Fibroblast of lung (primary cell): ENCODE measurements at regions not wholly inside any gene's neighbourhood (a gene's known extent, or its start where the extent isn't known, plus 50 kb on each side); places are given as distances from the start of the nearest gene placed in this dataset.

Source experiments
- DNase-seq, 2 donors: peaks; one replicate each; pipeline versions ENCODE4 v3.0.0 to v3.0.0-alpha.2; 2010; ENCODE audit warnings: low read depth in 2 of 2
- H2AFZ ChIP-seq: 2 replicates; pipeline ENCODE4 v1.5.1; 2012; ENCODE audit warnings: low read length, control low read depth, inconsistent platforms
- H3K27ac ChIP-seq: 2 replicates; pipeline ENCODE4 v1.5.1; 2011; ENCODE audit warnings: low read length, control low read depth; ENCODE audit not compliant: insufficient read depth
- H3K27me3 ChIP-seq: 2 replicates; pipeline ENCODE4 v1.5.1; 2011; ENCODE audit warnings: mild to moderate bottlenecking, low read length; ENCODE audit not compliant: control insufficient read depth, insufficient read depth
- H3K36me3 ChIP-seq: 2 replicates; pipeline ENCODE4 v1.5.1; 2011; ENCODE audit warnings: low read length; ENCODE audit not compliant: control insufficient read depth, insufficient read depth
- H3K4me1 ChIP-seq: 2 replicates; pipeline ENCODE4 v1.5.1; 2011; ENCODE audit warnings: low read length; ENCODE audit not compliant: control insufficient read depth, insufficient read depth; ENCODE audit errors: extremely low read depth
- H3K4me2 ChIP-seq: 2 replicates; pipeline ENCODE4 v1.5.1; 2011; ENCODE audit warnings: low read length, control low read depth; ENCODE audit not compliant: insufficient read depth; ENCODE audit errors: extremely low read depth
- H3K4me3 ChIP-seq, 4 experiments: fragments of 200-600 bp in 1 of 4; sonication (generic) in 1 of 4; replicated peaks in 1 of 4; 2 replicates each; pipeline ENCODE4 v1.5.1; 2011 to 2016; ENCODE audit warnings: low read length in 4 of 4, low read depth in 3 of 4, mild to moderate bottlenecking in 3 of 4, control low read depth in 2 of 4, inconsistent platforms in 1 of 4, mixed read lengths in 1 of 4; ENCODE audit not compliant: insufficient read depth in 1 of 4; ENCODE audit errors: control extremely low read depth in 1 of 4
- H3K79me2 ChIP-seq: 2 replicates; pipeline ENCODE4 v1.5.1; 2012; ENCODE audit warnings: mild to moderate bottlenecking, low read length, inconsistent platforms; ENCODE audit not compliant: control insufficient read depth, insufficient read depth
- H3K9ac ChIP-seq: 2 replicates; pipeline ENCODE4 v1.5.1; 2011; ENCODE audit warnings: mild to moderate bottlenecking, low read length, control low read depth; ENCODE audit not compliant: insufficient read depth
- H3K9me3 ChIP-seq: 2 replicates; pipeline ENCODE4 v1.5.1; 2012; ENCODE audit warnings: low read depth, low read length; ENCODE audit not compliant: control insufficient read depth, insufficient read depth
- H4K20me1 ChIP-seq: 2 replicates; pipeline ENCODE4 v1.5.1; 2011; ENCODE audit warnings: low read length; ENCODE audit not compliant: control insufficient read depth, insufficient read depth; ENCODE audit errors: extremely low read depth
- EZH2 ChIP-seq: IDR thresholded peaks from 2 replicates; pipeline ENCODE4 v1.5.1; 2012; ENCODE audit warnings: low read length, control low read depth, mild to moderate bottlenecking; ENCODE audit errors: missing control alignments
- TF ChIP-seq, protein P1 (sequence below), 2 donors: IDR thresholded peaks in 1 of 2; conservative IDR thresholded peaks in 1 of 2; 1 replicate in 1 of 2; 2 replicates in 1 of 2; pipeline ENCODE4 v1.5.1; 2011 to 2012; ENCODE audit warnings: low read length in 2 of 2, control low read depth in 1 of 2, inconsistent platforms in 1 of 2, low read depth in 1 of 2, mild to moderate bottlenecking in 1 of 2

DNA sequence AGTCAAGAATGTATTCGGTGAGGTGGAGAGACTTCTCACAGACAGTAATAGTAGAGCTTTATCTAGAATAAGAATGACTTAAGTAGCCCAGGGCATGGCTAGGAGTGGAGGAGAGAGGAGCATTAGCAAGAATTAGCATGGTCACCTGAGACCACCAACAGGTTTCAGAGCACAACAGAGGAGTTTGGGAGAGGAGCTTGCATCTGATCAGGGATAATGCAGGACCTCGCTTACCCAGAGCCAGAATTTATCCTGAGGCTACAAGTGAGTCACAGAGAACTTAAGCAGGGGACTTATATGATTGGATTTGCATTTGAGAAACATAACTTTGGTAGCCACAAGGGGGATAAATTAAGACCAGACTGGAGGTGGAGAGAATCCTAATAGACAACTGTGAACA lies 102.1 kb upstream of the FNDC3A start:
- Histone ChIP-seq H3K36me3 (no peaks in the 10 kb centered on the region), H3K9ac (no peak overlapping the region), H3K27ac (no peak overlapping the region), H3K9me3 (no peaks in the 10 kb centered on the region), H2AFZ (no peak overlapping the region), H4K20me1 (no peaks in the 10 kb centered on the region), H3K27me3 (peaks cover 22% of the 10 kb centered on the region), H3K79me2 (no peaks in the 10 kb centered on the region), H3K4me2 (no peak overlapping the region), H3K4me3 (no peak overlapping the region), H3K4me1 (no peaks in the 10 kb centered on the region)
- TF ChIP-seq, protein P1, sequence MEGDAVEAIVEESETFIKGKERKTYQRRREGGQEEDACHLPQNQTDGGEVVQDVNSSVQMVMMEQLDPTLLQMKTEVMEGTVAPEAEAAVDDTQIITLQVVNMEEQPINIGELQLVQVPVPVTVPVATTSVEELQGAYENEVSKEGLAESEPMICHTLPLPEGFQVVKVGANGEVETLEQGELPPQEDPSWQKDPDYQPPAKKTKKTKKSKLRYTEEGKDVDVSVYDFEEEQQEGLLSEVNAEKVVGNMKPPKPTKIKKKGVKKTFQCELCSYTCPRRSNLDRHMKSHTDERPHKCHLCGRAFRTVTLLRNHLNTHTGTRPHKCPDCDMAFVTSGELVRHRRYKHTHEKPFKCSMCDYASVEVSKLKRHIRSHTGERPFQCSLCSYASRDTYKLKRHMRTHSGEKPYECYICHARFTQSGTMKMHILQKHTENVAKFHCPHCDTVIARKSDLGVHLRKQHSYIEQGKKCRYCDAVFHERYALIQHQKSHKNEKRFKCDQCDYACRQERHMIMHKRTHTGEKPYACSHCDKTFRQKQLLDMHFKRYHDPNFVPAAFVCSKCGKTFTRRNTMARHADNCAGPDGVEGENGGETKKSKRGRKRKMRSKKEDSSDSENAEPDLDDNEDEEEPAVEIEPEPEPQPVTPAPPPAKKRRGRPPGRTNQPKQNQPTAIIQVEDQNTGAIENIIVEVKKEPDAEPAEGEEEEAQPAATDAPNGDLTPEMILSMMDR (conservative IDR thresholded peaks at IDR 0.05 in 1 of 2, IDR thresholded peaks at IDR 0.05 in 1 of 2; ENCODE audit: low read depth in 1 of 2, low read length in 2 of 2): no peak
- TF ChIP-seq EZH2: no peak
- DNase-seq: peak; percentile 28

DNA sequence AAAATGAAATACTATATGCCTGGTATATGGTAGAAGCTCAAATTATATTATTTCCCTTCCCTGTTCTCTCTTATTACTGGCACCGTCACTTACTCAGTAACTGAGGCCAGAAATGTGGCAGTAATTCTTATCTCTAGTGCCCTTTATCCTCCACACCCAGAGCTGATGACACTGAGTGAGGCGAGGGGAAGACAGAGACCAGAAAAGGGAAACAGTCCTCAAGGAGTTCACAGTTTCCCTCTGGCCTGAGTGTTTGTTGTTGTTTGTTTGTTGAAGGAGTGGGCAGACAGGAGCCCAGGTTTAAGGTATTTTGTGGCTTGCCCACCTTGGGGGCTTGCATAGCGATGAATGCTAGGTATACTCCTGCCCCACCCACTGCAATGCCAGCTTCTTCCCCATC lies 101.5 kb upstream of the FNDC3A start:
- Histone ChIP-seq H3K9me3 (no peaks in the 10 kb centered on the region), H3K36me3 (no peaks in the 10 kb centered on the region), H3K4me1 (no peaks in the 10 kb centered on the region), H4K20me1 (no peaks in the 10 kb centered on the region), H3K4me3 (no peak overlapping the region), H3K9ac (no peak overlapping the region), H3K79me2 (no peaks in the 10 kb centered on the region), H3K27ac (no peak overlapping the region), H3K27me3 (peaks cover 22% of the 10 kb centered on the region), H2AFZ (no peak overlapping the region), H3K4me2 (no peak overlapping the region)
- no peak for DNase-seq
- no peak for TF ChIP-seq EZH2
- TF ChIP-seq, protein P1 (conservative IDR thresholded peaks at IDR 0.05 in 1 of 2, IDR thresholded peaks at IDR 0.05 in 1 of 2; ENCODE audit: low read depth in 1 of 2, low read length in 2 of 2): no peak

DNA sequence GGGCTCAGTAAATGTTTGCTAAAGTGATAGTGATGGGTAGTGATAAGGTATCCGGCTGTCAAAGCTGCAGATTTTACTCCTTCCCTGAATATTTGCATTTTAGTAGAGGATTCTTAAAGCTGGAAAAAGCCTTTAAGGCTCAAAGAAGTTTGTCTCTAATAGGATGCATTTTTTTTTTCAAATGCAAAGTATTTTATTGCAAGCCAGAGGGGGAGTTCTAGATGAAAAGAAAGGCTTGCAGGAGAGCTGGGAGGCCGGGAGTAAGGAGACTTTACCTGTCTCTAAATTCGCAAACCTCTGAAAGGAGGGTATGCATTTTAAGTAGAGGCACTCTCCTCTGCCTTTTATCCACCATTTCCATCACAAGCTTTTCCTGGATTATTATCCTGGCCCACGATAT lies 100.7 kb upstream of the FNDC3A start:
- Histone ChIP-seq H3K27ac (no peak overlapping the region), H4K20me1 (no peaks in the 10 kb centered on the region), H3K4me1 (no peaks in the 10 kb centered on the region), H3K9me3 (no peaks in the 10 kb centered on the region), H3K9ac (no peak overlapping the region), H3K36me3 (no peaks in the 10 kb centered on the region), H3K27me3 (peaks cover 22% of the 10 kb centered on the region), H3K4me2 (no peak overlapping the region), H3K4me3 (no peak overlapping the region), H2AFZ (no peak overlapping the region), H3K79me2 (no peaks in the 10 kb centered on the region)
- TF ChIP-seq, protein P1 (conservative IDR thresholded peaks at IDR 0.05 in 1 of 2, IDR thresholded peaks at IDR 0.05 in 1 of 2; ENCODE audit: low read depth in 1 of 2, low read length in 2 of 2): no peak
- no peak for TF ChIP-seq EZH2
- DNase-seq: no peak
